ENCODE measurements at regions not wholly inside any gene's neighbourhood (a gene's known extent, or its start where the extent isn't known, plus 50 kb on each side); places are given as distances from the start of the nearest gene placed in this dataset.
"Not testable (repeated sequence)": the region's sequence is repeated elsewhere in the genome, so short reads cannot be mapped to it uniquely, and the experiment has no call there.

DNA sequence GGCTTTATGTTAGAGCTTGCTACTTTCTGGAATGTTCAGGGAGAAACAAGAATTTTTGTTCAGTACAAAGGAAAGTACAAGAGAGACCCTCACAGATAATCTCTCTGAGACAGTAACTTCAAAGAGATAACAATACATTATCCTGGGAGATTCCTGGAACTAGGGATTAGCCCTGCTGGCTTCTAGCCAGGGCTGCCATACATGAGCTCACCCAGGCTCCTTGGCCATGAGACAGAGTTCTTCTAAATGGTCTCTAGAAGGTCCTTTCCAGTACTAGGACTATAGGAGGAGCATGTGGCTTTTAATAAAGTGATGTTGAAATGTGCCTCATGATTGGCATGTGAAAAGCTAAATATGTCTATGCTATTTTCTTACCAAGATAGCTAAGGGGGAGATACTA, 342.5 kb downstream of the EMP1 start:
- H3K27me3 ChIP-seq (ENCODE audit: control insufficient read depth, insufficient read depth, low read length) = no peaks in the 10 kb centered on the region
- H3K4me3 ChIP-seq (ENCODE audit: insufficient read depth, low read depth, low read length) = no peak overlapping the region
- no peak for DNase-seq
- H3K36me3 ChIP-seq (replicated peaks; ENCODE audit: control insufficient read depth, insufficient read depth, low read length) = no peaks in the 10 kb centered on the region

- DNase-seq = no peak
- no peaks in the 10 kb centered on the region for H3K27me3 ChIP-seq (ENCODE audit: control insufficient read depth, insufficient read depth, low read length)
- no peaks in the 10 kb centered on the region for H3K36me3 ChIP-seq (replicated peaks; ENCODE audit: control insufficient read depth, insufficient read depth, low read length)
- no peak overlapping the region for H3K4me3 ChIP-seq (ENCODE audit: insufficient read depth, low read depth, low read length)
These were observed 341.6 kb downstream of the EMP1 start for GRCh38 chr12:13538136-13538535.

GRCh38 chr12:13537623-13538022, 341.1 kb downstream of the EMP1 start:
- Histone ChIP-seq H3K4me3 (ENCODE audit: insufficient read depth, low read depth, low read length) (no peak overlapping the region), H3K36me3 (replicated peaks; ENCODE audit: control insufficient read depth, insufficient read depth, low read length) (no peaks in the 10 kb centered on the region), H3K27me3 (ENCODE audit: control insufficient read depth, insufficient read depth, low read length) (no peaks in the 10 kb centered on the region)
- no peak for DNase-seq

GRCh38 chr12:13536219-13536910, 339.8 kb downstream of the EMP1 start:
- H3K36me3 ChIP-seq (replicated peaks; ENCODE audit: control insufficient read depth, insufficient read depth, low read length) = no peaks in the 10 kb centered on the region
- no peak for DNase-seq
- H3K27me3 ChIP-seq (ENCODE audit: control insufficient read depth, insufficient read depth, low read length) = no peaks in the 10 kb centered on the region
- H3K4me3 ChIP-seq (ENCODE audit: insufficient read depth, low read depth, low read length) = no peak overlapping the region

DNA sequence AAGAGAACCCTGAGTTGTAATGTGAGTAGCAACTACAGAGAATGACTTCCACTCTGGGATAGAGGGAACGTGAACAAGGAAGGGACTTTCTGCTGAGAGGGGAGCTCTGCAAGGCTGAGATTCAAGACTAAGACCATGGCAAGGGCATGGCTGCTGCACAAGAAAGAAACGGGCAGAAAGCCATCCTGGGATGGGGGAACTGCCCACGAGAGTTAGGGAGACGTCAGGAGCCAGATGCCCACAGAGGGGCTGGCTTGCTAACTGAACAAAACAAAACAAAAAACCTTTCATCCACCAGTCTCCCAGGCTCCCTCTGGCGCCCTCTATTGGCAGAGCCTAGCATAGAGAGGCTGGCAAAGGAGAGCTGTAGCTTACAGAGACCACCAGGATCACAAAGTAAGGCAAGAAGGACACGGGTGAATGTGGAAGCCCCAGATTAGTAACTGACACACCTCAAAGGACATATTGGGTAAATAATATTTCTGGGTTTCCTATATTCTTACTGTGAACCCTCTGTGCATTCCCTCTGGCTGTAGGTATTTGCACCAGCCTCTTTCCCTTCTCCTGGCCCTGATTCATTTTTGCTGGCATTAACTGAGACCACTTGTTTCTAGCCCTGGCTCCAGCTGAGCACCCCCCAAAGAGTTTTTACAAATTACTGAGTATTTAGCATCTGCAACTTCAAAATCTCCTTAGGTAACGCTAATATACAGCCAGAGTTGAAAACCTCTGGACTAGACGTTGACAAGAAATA, 338.3 kb downstream of the EMP1 start:
- Histone ChIP-seq H3K27me3 (ENCODE audit: control insufficient read depth, insufficient read depth, low read length) (no peaks in the 10 kb centered on the region), H3K36me3 (replicated peaks; ENCODE audit: control insufficient read depth, insufficient read depth, low read length) (no peaks in the 10 kb centered on the region), H3K4me3 (ENCODE audit: insufficient read depth, low read depth, low read length) (peak overlapping the region; percentile 19; the same call in 1 of the 2 replicates)
- peak; percentile 63 for DNase-seq

DNA sequence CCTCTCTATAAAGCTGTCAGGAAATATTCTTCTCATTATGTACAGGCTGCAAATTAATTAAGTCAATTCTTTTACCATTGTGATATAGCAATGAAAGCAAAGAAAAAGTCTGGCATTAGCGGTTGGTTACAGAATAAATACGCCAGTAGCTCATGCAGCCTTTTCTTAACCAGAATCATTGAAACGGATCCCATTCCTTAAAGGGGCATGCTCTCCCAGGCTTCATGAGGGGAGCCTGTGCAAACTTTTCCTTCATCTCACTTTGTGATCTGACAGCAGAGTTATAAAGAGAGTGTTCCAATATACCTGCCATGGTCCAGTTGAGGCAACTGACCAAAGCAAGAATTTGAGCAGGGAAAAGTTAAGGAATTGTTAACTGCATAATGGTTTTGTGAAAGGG, 337.7 kb downstream of the EMP1 start:
- no peak overlapping the region for H3K4me3 ChIP-seq (ENCODE audit: insufficient read depth, low read depth, low read length)

DNA sequence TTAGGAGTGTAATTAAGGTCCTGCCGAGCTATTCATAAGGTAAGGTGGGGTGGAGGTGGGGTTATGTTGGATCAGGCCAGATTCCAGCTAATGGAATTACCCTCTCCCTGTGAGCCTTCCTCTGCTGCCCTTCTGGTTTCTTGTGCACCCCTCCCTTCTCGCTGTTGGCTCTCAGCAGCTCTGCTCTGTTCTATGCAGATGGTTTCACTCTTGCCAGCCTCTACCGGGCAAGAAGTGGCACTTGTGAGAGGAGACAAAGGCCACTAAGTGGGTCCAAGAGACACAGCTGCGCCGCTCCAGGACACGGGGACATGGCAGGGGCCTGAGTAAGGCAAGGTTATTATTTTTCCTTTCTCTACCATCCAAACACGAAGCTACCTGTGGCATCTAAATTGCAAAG, 334.4 kb downstream of the EMP1 start:
- Histone ChIP-seq H3K36me3 (replicated peaks; ENCODE audit: control insufficient read depth, insufficient read depth, low read length) (no peaks in the 10 kb centered on the region), H3K4me3 (ENCODE audit: insufficient read depth, low read depth, low read length) (no peak overlapping the region), H3K27me3 (ENCODE audit: control insufficient read depth, insufficient read depth, low read length) (no peaks in the 10 kb centered on the region)
- no peak for DNase-seq

More for the DNA sequence above, 337.7 kb downstream of the EMP1 start:
- H3K36me3 ChIP-seq (replicated peaks; ENCODE audit: control insufficient read depth, insufficient read depth, low read length) = no peaks in the 10 kb centered on the region
- H3K27me3 ChIP-seq (ENCODE audit: control insufficient read depth, insufficient read depth, low read length) = no peaks in the 10 kb centered on the region
- no peak for DNase-seq

- not testable (repeated sequence) for H3K27me3 ChIP-seq (ENCODE audit: control insufficient read depth, insufficient read depth, low read length); DNase-seq; H3K4me3 ChIP-seq (ENCODE audit: insufficient read depth, low read depth, low read length); H3K36me3 ChIP-seq (replicated peaks; ENCODE audit: control insufficient read depth, insufficient read depth, low read length)
These were observed 329.8 kb downstream of the EMP1 start for GRCh38 chr12:13526185-13526921.

DNA sequence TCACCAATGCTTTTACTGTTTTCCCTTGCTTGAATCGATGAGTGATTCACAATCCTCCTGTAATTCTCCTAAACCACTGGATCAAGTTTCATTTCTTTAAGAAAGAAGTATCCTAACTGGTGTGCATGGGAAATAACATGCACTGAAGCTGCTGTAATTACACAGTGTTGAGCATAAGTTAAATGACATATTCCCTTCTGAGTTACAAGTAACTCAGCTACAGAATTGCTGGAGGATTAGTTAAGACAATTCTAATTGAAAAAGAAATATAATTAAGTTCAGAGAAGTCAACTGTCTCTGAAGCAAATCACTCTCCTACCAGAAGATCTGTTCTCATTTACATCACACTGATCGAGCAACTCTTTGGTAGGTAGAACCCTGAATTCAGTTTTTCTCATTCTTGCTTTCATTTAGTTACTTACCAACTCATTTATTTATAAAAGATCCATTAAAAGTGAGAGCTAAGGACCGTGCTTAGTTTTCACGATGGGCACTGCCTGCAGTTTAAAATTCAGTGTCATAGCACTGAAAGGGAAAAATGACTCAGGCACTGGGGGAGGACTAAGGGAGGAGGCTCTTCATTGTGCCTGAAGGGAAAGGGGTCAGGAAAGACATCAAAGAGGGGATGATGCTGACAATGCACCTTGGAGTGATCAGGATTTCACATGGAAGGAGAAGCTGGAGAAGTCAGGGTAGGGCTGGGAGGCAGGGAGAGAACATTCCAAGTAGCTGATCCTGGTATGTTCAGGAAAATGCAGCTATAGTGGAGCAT, 327.2 kb downstream of the EMP1 start:
- H3K27me3 ChIP-seq (ENCODE audit: control insufficient read depth, insufficient read depth, low read length) = no peaks in the 10 kb centered on the region
- no peak for DNase-seq
- H3K36me3 ChIP-seq (replicated peaks; ENCODE audit: control insufficient read depth, insufficient read depth, low read length) = no peaks in the 10 kb centered on the region; the same call in 1 of the 2 replicates
- no peak overlapping the region for H3K4me3 ChIP-seq (ENCODE audit: insufficient read depth, low read depth, low read length)

DNA sequence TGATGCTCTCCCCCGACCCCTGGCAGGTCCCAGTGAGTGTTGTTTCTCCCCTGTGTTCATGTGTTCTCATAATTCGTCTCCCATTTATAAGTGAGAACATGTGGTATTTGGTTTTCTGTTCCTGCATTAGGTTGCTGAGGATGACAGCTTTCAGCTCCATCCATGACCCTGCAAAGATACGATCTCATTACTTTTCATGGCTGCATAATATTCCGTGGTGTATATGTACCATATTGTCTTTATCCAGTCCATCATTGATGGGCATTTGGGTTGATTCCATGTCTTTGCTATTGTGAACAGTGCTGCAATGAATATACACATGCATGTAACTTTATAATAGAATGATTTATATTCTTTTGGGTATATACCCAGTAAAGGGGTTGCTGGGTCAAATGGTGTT, 321.5 kb downstream of the EMP1 start:
- not testable (repeated sequence) for H3K36me3 ChIP-seq (replicated peaks; ENCODE audit: control insufficient read depth, insufficient read depth, low read length); DNase-seq; H3K27me3 ChIP-seq (ENCODE audit: control insufficient read depth, insufficient read depth, low read length); H3K4me3 ChIP-seq (ENCODE audit: insufficient read depth, low read depth, low read length)

DNA sequence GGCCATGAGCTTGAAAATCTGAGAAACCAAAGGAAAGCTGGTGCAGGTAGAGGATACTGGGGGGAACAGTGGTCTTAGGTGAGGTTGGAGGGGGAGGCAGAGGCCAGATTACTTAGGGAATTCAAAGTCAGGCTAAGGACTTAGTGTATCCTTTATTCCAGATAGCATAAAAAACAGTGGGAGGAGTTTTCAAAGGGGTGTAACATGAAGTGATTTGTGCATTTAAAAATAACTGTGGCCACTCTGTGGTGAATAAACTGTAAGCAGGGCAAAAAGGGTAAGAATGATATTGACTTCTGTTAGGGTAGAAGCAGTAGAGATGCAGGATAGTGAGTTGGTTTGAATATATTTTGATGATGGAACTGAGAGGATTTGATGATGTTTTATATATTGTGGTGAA, 313.2 kb downstream of the EMP1 start:
- H3K36me3 ChIP-seq (replicated peaks; ENCODE audit: control insufficient read depth, insufficient read depth, low read length) = no peaks in the 10 kb centered on the region
- DNase-seq = no peak
- H3K4me3 ChIP-seq (ENCODE audit: insufficient read depth, low read depth, low read length) = no peak overlapping the region
- H3K27me3 ChIP-seq (ENCODE audit: control insufficient read depth, insufficient read depth, low read length) = no peaks in the 10 kb centered on the region

DNA sequence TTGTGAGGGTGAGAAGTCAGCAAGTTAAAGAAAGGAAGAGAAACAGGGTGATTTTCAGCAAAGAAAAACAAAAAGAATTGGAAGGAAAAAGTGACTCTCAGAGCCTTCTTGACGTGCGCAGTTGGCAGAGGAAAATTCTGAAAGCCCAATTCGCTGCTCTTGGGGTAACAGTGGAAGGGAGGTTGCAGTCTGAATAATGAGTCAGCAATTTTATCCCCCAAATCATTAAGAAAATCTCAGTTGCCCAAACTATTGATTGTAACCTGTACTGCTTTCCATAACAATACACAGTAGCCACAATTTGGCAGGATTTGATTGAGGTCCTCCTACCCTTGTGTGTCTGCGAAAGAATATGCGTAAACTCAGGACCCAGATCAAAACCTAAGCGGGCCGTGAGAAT, 309.1 kb downstream of the EMP1 start:
- Histone ChIP-seq H3K4me3 (ENCODE audit: insufficient read depth, low read depth, low read length) (no peak overlapping the region), H3K36me3 (replicated peaks; ENCODE audit: control insufficient read depth, insufficient read depth, low read length) (no peaks in the 10 kb centered on the region), H3K27me3 (ENCODE audit: control insufficient read depth, insufficient read depth, low read length) (no peaks in the 10 kb centered on the region)
- no peak for DNase-seq

DNA sequence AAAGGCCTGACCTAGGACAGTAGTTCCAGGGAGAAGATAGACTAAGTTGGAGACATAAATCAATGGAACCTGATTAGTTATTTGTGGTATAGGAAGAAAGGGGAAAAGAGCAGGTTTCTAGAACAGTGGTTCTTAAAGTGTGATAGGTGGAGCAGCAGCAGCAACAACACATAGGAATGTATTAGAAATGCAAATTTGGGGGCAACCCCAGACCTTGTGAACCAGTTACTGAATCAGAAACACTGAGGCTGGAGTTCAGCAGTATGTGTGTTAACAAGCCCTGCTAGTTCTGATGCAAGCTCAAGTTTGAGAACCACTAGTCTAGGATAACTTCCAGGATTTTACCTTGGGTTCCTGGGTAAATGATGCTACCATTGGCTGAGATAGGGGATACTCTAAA, 308.7 kb downstream of the EMP1 start:
- DNase-seq = no peak
- no peaks in the 10 kb centered on the region for H3K27me3 ChIP-seq (ENCODE audit: control insufficient read depth, insufficient read depth, low read length)
- H3K4me3 ChIP-seq (ENCODE audit: insufficient read depth, low read depth, low read length) = no peak overlapping the region
- no peaks in the 10 kb centered on the region for H3K36me3 ChIP-seq (replicated peaks; ENCODE audit: control insufficient read depth, insufficient read depth, low read length)

- H3K4me3 ChIP-seq (ENCODE audit: insufficient read depth, low read depth, low read length) = no peak overlapping the region
- H3K27me3 ChIP-seq (ENCODE audit: control insufficient read depth, insufficient read depth, low read length) = no peaks in the 10 kb centered on the region
- H3K36me3 ChIP-seq (replicated peaks; ENCODE audit: control insufficient read depth, insufficient read depth, low read length) = no peaks in the 10 kb centered on the region
- no peak for DNase-seq
These were observed 308.2 kb downstream of the EMP1 start for GRCh38 chr12:13504736-13505135.
